Osteocyte (in vitro differentiated cells): ENCODE measurements at regions not wholly inside any gene's neighbourhood (a gene's known extent, or its start where the extent isn't known, plus 50 kb on each side); places are given as distances from the start of the nearest gene placed in this dataset.

Source experiments
- DNase-seq: peaks from one replicate; pipeline ENCODE4 v3.0.0; 2021; ENCODE audit warnings: mixed read lengths; ENCODE audit not compliant: unreplicated experiment; ENCODE audit errors: extremely low spot score
- H3K27ac Mint-ChIP-seq: one replicate; pipeline ENCODE4 v1.8.0; 2021; ENCODE audit warnings: mild to moderate bottlenecking, mixed read lengths; ENCODE audit not compliant: unreplicated experiment
- H3K27me3 Mint-ChIP-seq: one replicate; pipeline ENCODE4 v1.8.0; 2021; ENCODE audit warnings: mixed read lengths; ENCODE audit not compliant: unreplicated experiment
- H3K36me3 Mint-ChIP-seq: one replicate; pipeline ENCODE4 v1.8.0; 2021; ENCODE audit warnings: mixed read lengths; ENCODE audit not compliant: unreplicated experiment
- H3K4me1 Mint-ChIP-seq: one replicate; pipeline ENCODE4 v1.8.0; 2021; ENCODE audit warnings: mixed read lengths; ENCODE audit not compliant: unreplicated experiment
- H3K4me3 Mint-ChIP-seq: one replicate; pipeline ENCODE4 v1.8.0; 2021; ENCODE audit warnings: mild to moderate bottlenecking, moderate library complexity, mixed read lengths; ENCODE audit not compliant: unreplicated experiment
- H3K9me3 Mint-ChIP-seq: one replicate; pipeline ENCODE4 v1.8.0; 2021; ENCODE audit warnings: mixed read lengths; ENCODE audit not compliant: unreplicated experiment
- CTCF ChIP-seq: fragments of 200-600 bp; sonication (generic); IDR thresholded peaks from 2 replicates; pipeline ENCODE4 v1.5.0; 2021; ENCODE audit warnings: antibody characterized with exemption, mild to moderate bottlenecking, moderate library complexity

- Mint-ChIP-seq H3K27ac (no peak overlapping the region), H3K4me1 (peaks cover 6% of the 10 kb centered on the region), H3K36me3 (no peaks in the 10 kb centered on the region), H3K9me3 (no peaks in the 10 kb centered on the region), H3K27me3 (no peaks in the 10 kb centered on the region), H3K4me3 (no peak overlapping the region)
- no peak for DNase-seq
- no peak for TF ChIP-seq CTCF
Measured at GRCh38 chr2:204329016-204329415, 216.3 kb upstream of the PARD3B start.

GRCh38 chr2:204329532-204329931, 215.7 kb upstream of the PARD3B start:
- TF ChIP-seq CTCF, result no peak

GRCh38 chr2:204331180-204331579, 214.1 kb upstream of the PARD3B start:
- H3K4me3 Mint-ChIP-seq, result no peak overlapping the region
- no peak overlapping the region for H3K27ac Mint-ChIP-seq
- H3K9me3 Mint-ChIP-seq, result no peaks in the 10 kb centered on the region
- peaks cover 10% of the 10 kb centered on the region for H3K4me1 Mint-ChIP-seq
- no peak for TF ChIP-seq CTCF
- no peaks in the 10 kb centered on the region for H3K27me3 Mint-ChIP-seq
- H3K36me3 Mint-ChIP-seq, result no peaks in the 10 kb centered on the region
- DNase-seq, result no peak

More at GRCh38 chr2:204329532-204329931, 215.7 kb upstream of the PARD3B start:
- Mint-ChIP-seq H3K36me3 (no peaks in the 10 kb centered on the region), H3K9me3 (no peaks in the 10 kb centered on the region), H3K4me3 (no peak overlapping the region), H3K27ac (no peak overlapping the region), H3K27me3 (no peaks in the 10 kb centered on the region), H3K4me1 (peaks cover 8% of the 10 kb centered on the region)
- no peak for DNase-seq

- no peaks in the 10 kb centered on the region for H3K9me3 Mint-ChIP-seq
Measured at GRCh38 chr2:204331988-204332387, 213.3 kb upstream of the PARD3B start.

GRCh38 chr2:204332706-204333105, 212.6 kb upstream of the PARD3B start:
- no peak for TF ChIP-seq CTCF
- no peak overlapping the region for H3K4me3 Mint-ChIP-seq
- no peak for DNase-seq
- no peaks in the 10 kb centered on the region for H3K9me3 Mint-ChIP-seq
- H3K27ac Mint-ChIP-seq, result no peak overlapping the region
- H3K4me1 Mint-ChIP-seq, result peaks cover 16% of the 10 kb centered on the region
- H3K36me3 Mint-ChIP-seq, result no peaks in the 10 kb centered on the region
- no peaks in the 10 kb centered on the region for H3K27me3 Mint-ChIP-seq

More at GRCh38 chr2:204331988-204332387, 213.3 kb upstream of the PARD3B start:
- Mint-ChIP-seq H3K4me1 (peaks cover 12% of the 10 kb centered on the region), H3K4me3 (no peak overlapping the region), H3K36me3 (no peaks in the 10 kb centered on the region), H3K27me3 (no peaks in the 10 kb centered on the region), H3K27ac (no peak overlapping the region)
- no peak for DNase-seq
- no peak for TF ChIP-seq CTCF
